ENCODE measurements at regions not wholly inside any gene's neighbourhood (a gene's known extent, or its start where the extent isn't known, plus 50 kb on each side); places are given as distances from the start of the nearest gene placed in this dataset.
"Not testable (repeated sequence)": the region's sequence is repeated elsewhere in the genome, so short reads cannot be mapped to it uniquely, and the experiment has no call there.

DNA sequence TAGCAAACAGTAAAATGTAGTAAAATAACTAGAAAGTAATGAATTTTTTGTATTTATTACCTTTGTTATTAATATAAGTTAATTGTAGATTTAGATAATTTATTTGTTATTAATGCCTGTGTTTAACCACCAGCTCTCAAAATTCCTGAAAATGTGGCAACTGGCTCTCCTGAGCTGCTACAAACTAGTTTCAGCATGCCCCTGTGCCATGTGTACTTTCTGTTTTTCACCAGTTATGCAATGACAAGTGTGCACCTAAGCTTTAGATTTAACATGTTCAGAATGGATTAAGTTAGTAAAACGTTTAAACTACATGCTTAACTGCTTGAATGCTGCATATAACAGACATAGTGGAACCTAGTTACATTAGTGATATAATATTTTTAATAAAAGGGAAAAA, 88.1 kb downstream of the POSTN start:
- DNase-seq: no peak

DNA sequence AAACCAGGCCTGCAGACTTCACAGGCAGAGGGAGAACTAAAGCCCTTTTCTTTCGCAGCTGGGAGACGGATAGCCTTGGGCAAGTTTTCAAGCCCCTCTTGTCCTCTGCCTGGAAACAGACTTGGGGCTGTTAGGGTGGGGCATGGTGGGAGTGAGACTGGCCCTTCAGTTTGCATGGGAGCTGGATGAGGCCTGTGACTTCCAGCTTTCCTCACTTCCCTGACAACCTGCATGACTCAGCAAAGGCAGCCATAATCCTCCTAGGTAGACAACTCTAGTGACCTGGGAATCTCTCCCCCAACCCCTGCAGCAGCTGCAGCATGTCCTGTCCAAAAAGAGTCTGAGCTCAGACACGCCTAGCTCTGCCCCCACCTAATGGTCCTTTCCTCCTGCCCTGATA, 93.0 kb downstream of the POSTN start:
- no peak for DNase-seq

DNA sequence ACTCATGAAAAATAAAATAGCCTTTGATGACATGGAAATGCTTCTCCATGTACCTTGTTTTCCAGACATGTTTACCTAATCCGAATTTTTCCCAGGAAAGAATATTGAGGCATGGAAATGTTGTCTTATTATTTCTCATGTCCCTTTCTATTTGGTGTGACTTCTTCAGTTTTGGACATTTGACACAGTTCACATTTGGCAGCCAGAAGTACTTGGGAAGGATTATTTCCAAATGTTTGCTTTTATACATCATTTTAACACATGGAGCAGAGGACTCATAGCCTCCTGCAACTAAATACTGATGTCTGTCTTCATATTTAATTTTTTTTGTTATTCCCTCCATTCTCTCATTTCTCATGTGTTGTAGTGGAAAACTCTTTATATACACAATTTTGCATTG, 94.3 kb downstream of the POSTN start:
- no peak for DNase-seq

DNA sequence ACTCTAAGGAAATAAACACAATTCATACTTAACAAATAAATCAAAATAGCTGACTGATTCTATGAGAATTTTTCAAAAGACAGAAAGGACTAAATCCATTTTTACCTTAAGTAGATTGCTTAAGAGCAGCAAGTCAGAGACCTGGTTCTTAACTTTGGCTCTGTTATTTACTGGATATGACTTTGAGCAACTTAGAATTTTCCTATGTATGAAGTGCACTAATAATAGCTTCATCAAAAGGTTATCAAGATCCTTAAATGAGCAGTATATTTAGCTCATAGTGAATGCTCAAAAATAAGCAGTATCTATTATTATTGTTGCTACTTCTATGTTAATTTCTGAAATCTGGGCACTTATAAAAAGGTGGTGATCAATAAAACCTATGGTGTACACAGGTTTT, 95.3 kb downstream of the POSTN start:
- no peak for DNase-seq

DNA sequence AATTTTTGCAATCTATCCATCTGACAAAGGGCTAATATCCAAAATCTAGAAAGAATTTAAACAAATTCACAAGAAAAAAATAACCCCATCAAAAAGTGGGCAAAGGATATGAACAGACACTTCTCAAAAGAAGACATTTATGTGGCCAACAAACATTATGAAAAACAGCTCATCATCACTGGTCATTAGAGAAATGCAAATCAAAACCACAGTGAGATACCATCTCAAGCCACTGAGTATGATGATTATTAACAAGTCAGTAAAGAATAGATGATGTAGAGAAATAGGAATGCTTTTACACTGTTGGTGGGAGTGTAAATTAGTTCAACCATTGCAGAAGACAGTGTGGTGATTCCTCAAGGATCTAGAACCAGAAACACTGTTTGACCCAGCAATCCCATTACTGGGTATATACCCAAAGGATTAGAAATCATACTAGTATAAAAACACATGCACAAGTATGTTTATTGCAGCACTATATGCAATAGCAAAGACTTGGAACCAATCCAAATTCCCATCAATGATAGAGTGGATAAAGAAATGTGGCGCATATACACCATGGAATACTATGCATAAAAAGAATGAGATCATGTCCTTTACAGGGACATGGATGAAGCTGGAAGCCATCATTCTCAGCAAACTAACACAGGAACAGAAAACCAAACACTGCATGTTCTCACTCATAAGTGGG, 96.1 kb downstream of the POSTN start:
- not testable (repeated sequence) for DNase-seq

DNA sequence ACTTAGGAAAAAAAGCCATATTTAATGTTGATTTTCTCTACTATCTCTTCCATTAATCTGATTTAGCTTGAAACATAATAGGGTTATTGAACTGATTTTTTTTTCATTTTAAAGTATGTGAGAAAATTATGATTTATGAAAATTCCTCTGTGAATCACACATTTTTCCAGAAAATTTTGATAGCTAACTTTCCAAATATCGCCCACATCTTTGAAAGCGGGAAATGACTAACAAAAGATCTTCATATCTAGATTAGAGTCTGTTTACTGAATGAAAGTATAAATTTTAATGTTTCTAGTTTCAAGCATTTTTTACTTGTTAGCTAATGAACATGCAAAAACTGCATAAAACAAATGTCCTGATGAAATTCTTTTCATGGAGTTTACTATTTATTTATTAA, 97.4 kb downstream of the POSTN start:
- no peak for DNase-seq

DNA sequence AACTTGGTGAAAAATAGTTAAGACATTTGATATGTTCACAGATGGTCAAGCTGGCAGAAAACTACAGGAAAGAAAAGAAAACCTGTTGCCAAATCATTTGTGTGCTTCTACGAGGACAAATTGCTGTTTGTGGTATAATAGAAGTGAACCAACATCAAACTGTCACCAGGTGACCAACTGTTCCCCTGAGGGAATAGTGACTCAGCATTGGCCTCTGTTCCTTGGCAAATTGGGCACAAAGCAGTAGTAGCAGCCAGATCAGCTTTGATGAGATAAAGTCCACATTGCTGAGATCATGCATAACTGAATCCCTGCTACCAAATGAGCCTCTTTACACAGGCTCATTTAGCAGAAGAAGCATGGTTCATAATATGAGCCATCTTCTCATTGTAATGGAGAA, 103.5 kb downstream of the POSTN start:
- no peak for DNase-seq

DNA sequence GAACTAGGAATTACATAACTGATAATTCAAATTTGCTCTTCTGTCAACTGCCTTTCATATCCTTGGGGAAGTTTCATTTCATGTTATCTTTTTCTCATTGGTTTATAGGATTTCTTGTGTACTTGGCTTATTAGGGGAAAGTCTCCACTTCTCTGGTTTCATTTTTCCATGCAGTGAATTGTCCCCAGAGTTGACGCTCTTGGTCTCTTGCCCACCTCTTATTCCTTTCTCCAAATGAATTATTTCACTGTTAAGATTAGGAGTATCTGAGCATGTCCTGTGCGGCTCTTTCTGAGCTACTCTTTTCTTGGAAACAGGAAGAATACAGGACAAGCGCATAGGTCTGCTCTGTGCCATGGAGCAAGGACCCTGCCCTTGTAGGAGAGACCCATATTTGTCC, 104.8 kb downstream of the POSTN start:
- no peak for DNase-seq

DNA sequence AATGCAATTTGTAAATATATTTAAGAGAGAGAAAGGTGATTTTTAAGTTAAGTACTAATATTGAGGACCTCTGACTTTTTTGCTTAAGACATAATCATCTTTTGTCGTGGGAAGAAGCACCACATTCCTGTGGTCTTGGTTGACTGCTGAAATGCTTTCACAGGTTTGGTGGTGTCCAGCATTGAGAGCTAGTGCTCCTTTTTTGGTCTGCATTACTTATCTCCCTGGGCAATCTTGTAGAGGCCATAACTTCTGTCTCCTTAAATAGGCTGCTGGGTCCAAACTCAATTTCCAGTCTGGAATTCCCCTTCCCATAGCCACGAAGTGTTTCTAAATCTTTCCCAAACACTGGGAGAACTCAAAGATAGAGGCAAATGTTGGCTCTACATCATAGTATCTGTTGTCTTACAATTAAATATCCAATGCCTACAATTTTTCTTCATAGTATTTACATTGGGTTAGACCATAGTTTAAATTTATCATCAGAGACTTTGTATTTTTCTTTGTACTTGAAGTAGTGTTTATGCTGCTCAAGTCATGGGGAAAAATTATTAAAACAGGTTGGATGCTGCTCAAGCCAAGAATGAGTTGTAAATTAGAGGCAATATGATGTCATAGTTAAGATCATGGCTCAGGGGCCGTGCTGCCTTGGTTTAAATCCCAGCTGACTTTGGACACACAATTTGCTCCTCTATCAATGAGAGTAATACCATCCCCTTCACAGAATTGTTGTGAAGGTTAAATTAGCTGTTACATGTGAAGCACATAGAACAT, 105.6 kb downstream of the POSTN start:
- no peak for DNase-seq

DNA sequence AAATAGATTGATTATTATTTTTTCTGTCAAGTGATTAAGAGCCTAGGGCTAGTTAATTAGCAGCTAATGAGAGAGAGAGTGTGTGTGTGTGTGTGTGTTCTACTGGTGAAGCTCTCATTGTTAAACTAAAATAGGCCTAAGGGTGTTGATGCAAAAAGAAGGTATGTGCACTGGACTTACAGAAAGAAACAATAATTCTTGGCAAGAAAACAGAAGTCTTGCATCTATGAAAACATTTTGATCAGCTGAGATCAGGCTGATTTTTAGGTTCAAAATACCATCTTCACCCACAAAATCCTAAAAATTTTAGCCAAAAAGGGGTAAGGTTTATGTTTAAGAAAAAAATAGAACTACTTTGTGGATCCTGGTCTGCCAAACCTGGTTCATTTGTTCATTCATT, 106.5 kb downstream of the POSTN start:
- no peak for DNase-seq

DNA sequence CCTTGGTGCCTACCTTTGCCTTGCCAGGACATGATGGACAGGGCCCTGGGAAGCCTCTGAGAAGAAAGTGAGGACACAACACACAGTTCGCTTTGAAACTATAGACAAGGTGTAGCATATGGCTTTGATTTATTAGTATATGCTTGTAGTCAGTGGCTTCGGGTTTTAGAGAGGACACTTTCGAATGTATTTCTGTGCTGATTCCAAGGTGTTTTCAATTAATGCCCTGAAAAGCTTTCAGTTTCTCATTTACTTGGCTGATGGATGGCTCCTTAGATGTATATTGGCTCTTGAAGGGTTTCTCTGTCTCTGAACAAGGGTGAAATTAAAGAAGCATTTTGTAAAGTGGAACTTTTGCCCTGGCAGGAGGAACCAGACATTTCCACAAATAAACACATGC, 106.9 kb downstream of the POSTN start:
- DNase-seq: no peak

DNA sequence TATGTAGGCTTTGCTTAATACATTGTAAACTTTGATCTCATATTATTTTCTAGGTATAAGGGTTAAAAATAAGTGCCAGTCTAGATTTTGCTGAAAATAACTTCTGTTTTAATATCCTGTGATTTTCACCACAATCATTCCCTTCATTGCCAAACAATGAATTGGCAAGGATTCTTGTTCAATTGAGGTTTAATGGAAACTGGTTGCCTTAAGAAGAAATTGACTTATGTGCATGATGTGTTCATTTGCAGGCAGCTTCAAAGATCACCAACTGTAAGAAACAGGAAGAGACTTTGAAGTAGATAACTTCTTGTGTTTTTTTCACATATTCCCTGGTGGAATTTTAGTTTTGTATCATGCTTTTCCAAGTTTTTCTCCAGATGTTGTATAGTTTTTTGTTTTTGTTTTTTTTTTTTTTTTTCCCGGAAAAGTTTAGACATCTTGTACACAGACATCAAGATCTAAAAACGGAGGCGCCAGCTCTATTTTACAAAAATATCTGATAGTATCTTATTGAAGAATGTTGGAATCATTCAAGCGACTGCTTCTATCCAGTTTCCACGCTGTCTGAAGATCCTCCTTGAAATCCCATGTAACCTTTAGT, 108.3 kb downstream of the POSTN start:
- no peak for DNase-seq

DNA sequence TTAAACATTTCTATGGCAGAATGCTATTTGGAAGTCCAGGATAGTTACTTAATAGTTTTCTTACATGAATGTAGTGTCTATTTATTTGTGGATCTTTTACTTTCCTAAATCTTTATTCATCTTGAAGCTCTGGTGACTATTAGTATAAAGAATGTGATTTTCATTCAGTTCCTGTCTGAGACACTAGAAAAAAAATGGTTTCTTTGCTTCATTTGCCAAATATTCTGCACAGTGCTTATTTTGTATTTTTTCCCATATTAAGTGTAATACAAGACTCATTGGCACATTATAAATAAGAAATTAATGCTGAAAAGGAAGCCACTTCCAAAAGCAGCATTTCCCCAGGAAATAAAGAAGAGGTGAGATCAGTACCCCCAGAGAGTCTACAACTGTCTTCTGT, 109.8 kb downstream of the POSTN start:
- no peak for DNase-seq

DNA sequence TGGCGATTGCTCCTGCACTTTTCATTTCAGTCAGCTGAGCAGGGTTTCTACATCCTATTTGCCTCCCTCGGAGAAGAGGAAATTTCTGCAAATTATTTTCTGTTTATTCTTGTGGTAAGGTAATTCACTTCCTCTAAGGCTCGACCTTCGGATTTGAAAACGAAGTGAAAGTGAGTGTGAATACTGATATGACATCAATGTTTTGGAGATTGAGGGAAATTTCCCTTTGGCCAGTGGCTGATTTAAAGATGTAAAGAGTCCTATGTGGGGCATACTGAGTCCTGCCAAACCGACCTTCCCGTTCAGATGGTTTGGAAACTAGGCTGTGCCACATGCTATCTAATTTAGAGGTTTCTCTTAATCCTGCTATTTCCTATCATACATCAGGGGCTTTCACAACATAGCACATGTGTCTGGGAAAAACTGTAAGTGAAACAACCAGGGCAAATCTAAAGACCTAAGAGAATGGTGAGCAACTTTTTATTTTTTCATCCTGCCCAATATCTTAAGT, 112.3 kb downstream of the POSTN start:
- DNase-seq: no peak

DNA sequence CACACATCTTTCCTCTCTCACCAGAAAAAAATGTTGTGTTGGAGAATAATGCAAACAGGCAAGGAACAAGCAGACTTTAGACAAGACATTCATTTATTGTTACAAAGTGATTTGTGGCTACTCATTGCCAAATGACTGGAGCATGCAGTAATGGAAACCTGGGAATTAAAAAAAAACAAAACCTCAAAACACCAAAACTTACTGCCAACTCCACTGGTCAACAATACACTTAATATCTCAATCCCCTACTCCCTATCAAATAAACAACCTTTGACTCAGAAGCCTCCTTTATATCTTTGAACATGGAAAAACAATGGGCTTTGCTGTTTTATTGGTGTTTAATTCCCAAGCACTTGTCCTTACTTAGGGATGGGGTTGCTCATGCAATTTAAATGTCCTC, 112.8 kb downstream of the POSTN start:
- no peak for DNase-seq

DNA sequence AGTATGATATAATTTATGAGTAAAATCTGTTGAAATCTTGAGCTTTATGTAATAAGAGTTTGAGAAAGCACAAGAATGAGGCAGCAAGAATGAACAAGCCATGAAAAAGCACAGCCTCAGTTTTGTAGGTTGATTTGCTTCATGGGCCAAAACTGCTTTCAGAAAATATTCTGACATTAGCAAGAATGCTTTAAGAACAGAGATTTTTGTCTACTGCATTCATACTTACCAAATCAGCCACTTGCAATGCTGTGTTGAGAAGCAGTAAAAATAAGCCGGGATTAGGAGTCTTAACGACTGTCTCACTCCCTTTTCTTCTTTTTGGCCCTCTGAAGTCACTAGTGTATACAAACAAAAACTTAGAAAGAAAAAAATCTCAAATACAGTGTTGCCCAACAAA, 114.5 kb downstream of the POSTN start:
- DNase-seq: no peak

DNA sequence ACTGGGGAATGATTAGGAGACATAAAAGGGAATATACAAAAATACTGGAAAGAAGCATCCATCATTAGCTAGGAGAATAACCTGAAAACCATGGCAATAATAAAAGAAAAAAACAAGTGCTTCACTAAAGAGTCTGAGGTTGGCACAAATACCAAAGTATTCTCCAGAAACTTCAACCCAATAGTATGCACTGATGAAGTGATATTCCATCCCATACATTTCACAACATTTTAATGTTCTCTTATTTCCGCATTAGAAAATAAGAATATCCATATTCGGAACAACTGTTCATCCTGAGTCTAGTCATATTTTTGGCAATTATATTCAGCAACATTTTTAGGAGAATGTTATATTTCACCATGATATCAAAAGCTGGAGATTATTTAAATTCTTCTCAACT, 116.2 kb downstream of the POSTN start:
- no peak for DNase-seq

DNA sequence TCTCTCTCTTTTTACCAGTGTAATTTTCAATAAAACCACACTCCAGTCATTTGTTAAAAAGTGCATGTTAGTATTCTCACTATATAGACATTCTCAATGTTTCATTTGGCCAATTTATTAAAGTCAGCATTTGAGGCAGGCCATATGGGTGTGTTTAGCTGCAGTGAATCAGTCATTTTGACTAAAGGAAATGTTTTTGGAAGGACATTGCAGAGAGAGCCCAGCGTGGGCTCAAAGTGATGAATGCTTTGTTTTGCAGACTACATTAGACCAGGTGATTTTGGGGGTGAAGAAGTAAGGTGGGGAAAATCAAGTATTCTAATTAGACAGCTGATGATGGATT, 116.7 kb downstream of the POSTN start:
- DNase-seq: no peak

DNA sequence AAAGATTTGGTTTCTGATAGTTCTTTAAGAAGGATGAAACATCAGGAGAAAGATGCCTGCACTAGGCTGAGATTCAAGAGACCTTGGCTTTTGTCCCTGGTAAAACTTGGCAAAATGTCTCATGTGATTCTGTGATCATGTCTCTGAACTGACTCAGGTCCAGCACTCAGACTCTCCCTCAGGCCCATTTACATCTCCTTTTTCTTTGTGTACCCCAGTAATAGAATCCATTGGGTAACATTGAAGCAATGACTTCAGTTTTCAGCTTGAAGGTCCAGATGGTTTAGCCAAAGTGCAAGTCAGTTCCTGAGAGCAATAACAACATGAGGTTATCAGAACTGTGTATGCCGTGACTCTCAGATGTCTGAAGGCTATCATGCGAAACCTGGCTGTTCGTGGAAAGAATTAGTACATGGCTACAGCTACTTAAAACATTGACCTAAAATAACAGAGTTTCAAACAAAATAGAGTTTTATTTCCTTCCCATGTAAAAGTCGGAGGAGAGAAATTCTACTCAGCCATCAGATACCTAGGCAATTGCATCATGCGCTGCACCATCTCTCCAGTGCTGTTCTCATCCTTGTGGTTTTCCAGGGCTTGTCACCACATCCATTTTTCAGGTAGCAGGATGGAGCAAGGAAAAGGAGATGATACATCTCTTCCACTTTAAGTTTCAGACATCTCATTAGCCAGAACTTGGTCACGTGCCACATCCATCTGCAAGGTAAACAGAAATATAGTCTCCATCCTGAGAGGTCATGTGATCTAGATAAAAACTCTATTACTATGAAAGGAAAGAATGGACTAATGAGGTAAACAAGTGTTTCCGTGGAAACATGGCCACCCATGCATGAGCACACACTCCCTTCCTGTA, 117.3 kb downstream of the POSTN start:
- DNase-seq: no peak

DNA sequence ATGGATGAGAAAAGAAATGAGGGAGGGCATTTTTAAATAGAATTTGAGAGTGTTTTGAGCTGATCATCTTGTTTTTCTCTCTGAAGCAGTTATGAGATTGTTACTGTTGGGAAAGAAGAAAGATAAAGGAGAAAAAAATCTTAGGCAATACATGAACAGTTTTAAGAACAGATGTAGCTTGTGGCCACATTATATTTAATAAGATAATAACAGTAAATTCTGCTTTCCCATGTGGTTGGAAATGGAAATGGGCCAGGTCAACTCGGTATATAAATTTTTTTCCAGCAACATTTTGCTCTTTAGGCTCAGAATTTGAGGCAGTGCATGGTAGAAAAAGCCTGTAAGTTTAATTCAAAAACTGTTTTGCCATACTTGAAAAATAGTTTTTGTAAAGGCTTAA, 118.7 kb downstream of the POSTN start:
- DNase-seq: no peak

DNA sequence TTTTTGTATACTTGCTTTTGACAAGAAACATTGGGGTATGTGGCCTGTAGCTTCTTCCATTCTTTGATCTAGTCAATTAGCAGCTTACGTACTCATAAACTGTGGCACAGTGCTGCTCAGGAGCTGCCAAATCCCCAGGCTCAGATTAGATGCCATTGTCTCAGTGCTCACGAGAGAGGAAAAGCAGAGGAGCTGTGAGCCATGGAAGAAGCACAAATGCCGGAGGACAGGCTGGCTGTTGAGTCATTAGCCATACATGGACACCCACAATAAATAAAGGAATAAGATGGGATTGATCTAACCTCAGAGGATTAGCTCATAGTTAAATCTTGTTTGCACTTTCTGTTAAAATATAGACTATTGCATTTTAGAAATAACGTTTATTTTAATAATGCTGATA, 121.7 kb downstream of the POSTN start:
- no peak for DNase-seq

DNA sequence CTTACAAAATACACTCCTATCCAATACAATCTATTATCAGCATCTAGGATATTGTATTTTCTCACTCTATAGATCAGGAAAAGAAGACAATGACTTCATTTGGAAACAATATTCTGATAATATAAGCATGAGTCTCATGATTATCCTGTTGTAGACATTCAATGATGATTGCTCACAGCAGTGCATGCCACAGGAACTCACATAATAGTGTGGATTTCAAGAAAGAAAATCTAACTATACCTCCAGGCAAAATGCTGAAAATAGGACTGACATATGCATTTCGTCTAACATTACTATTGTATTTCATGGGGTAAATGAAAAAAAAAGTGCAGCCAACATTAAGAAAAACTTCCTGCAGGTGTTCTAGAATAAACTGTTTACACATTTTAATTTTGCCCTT, 122.6 kb downstream of the POSTN start:
- no peak for DNase-seq

DNA sequence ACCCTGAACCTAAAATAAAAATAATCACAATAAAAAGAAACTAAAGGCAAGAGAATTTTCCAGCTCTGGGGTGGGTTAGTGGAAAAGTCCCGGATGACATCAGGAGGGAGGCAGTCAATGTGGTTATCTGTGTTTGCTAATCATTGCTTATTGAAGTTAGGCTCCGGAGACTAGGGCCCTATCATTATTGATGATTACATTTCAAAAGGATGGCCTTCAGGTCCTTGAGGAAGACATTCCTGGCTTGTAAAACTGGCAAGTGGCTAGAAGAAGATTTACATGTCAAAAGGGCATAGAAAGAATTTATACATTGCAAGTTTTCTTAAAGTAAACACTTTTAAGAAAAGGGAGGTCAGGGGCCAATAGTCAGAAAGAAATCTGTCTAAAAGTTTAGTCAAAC, 123.4 kb downstream of the POSTN start:
- no peak for DNase-seq

All from inflammatory macrophage treated with lipopolysaccharide for 1 hour (primary cell).